HG03354 (cell line): ENCODE measurements at regions not wholly inside any gene's neighbourhood (a gene's known extent, or its start where the extent isn't known, plus 50 kb on each side); places are given as distances from the start of the nearest gene placed in this dataset.

Experiments used
- ATAC-seq: cut with Tn5 transposase; IDR thresholded peaks from one replicate; pipeline ENCODE4 v1.9.1; 2021; ENCODE audit warnings: mild to moderate bottlenecking; ENCODE audit not compliant: unreplicated experiment, poor library complexity, severe bottlenecking

GRCh38 chr4:186920483-186920882 lies 196.8 kb upstream of the FAT1 start:
- no peak for ATAC-seq

- no peak for ATAC-seq
Observed at GRCh38 chr4:186920992-186921391, 197.3 kb upstream of the FAT1 start.

- ATAC-seq: no peak
Observed at GRCh38 chr4:186924723-186925122, 201.1 kb upstream of the FAT1 start.

- ATAC-seq: no peak
Observed at GRCh38 chr4:186927624-186928023, 204.0 kb upstream of the FAT1 start.

GRCh38 chr4:186930024-186930423 lies 206.4 kb upstream of the FAT1 start:
- no peak for ATAC-seq

GRCh38 chr4:186931519-186931918 lies 207.9 kb upstream of the FAT1 start:
- ATAC-seq: no peak

- ATAC-seq: no peak
Observed at GRCh38 chr4:186932196-186932595, 208.5 kb upstream of the FAT1 start.

- no peak for ATAC-seq
Observed at GRCh38 chr4:186932631-186933187, 209.1 kb upstream of the FAT1 start.

- ATAC-seq: no peak
Observed at GRCh38 chr4:186934244-186934643, 210.6 kb upstream of the FAT1 start.

GRCh38 chr4:186934841-186935443 lies 211.3 kb upstream of the FAT1 start:
- no peak for ATAC-seq

GRCh38 chr4:186935901-186936300 lies 212.2 kb upstream of the FAT1 start:
- ATAC-seq: no peak

GRCh38 chr4:186936496-186937375 lies 213.1 kb upstream of the FAT1 start:
- no peak for ATAC-seq

- no peak for ATAC-seq
Observed at GRCh38 chr4:186939226-186939625, 215.6 kb upstream of the FAT1 start.

- no peak for ATAC-seq
Observed at GRCh38 chr4:186939766-186940165, 216.1 kb upstream of the FAT1 start.

- ATAC-seq: no peak
Observed at GRCh38 chr4:186940476-186940875, 216.8 kb upstream of the FAT1 start.

- no peak for ATAC-seq
Observed at GRCh38 chr4:186942758-186943377, 219.2 kb upstream of the FAT1 start.

GRCh38 chr4:186943411-186943810 lies 219.8 kb upstream of the FAT1 start:
- no peak for ATAC-seq

- no peak for ATAC-seq
Observed at GRCh38 chr4:186946136-186946535, 222.5 kb upstream of the FAT1 start.

- no peak for ATAC-seq
Observed at GRCh38 chr4:186946682-186947294, 223.1 kb upstream of the FAT1 start.
